GM12878 (cell line): ENCODE measurements at regions not wholly inside any gene's neighbourhood (a gene's known extent, or its start where the extent isn't known, plus 50 kb on each side); places are given as distances from the start of the nearest gene placed in this dataset.

Experiments used
- ATAC-seq: fragments of 200-7000 bp; cut with Tn5 transposase; 3 replicates; pipeline ENCODE4 v1.9.1; 2020; ENCODE audit warnings: mild to moderate bottlenecking, moderate library complexity
- BruUV-seq: library from RNA; stranded (reverse); fragments of 400-500 nt; replicated peaks from 2 replicates; lab custom pipeline; 2021; lab: Mats Ljungman, UMichigan
- CTCF ChIA-PET: fragments of 300-600 bp; sonication (Branson Sonifier 250); formaldehyde crosslinking; extraction: SDS; loops from one replicate; lab custom pipeline; 2021; ENCODE audit warnings: inconsistent platforms; lab: Yijun Ruan, JAX
- POLR2A ChIA-PET: fragments of 350-600 bp; formaldehyde crosslinking; extraction: SDS; loops from one replicate; lab custom pipeline; 2021; ENCODE audit warnings: inconsistent platforms; lab: Charles Lee
- RAD21 ChIA-PET: fragments of 300-600 bp; sonication (Branson Sonifier 250); formaldehyde crosslinking; loops from one replicate; lab custom pipeline; 2023; ENCODE audit warnings: antibody characterized with exemption; ENCODE audit not compliant: unreplicated experiment; lab: Charles Lee
- SMC1A ChIA-PET: fragments of 300-600 bp; sonication (Branson Sonifier 250); formaldehyde crosslinking; loops from one replicate; lab custom pipeline; 2023; ENCODE audit not compliant: unreplicated experiment, uncharacterized antibody; lab: Charles Lee
- DNase-seq: peaks from one replicate; pipeline ENCODE4 v3.0.0-alpha.2; 2011; ENCODE audit warnings: low read depth, low spot score
- FAIRE-seq: peaks from 3 replicates; lab custom pipeline; 2011; peaks lifted over from hg19 to GRCh38; lab: Jason Lieb, UNC
- H2AFZ ChIP-seq: 2 replicates; pipeline ENCODE4 v1.6.0; 2011; ENCODE audit warnings: low read depth, low read length, control low read depth; ENCODE audit not compliant: control insufficient read depth
- H3K27ac ChIP-seq: 2 replicates; pipeline ENCODE4 v1.5.1; 2011; ENCODE audit warnings: control low read depth; ENCODE audit not compliant: control insufficient read depth, insufficient read depth
- H3K27me3 ChIP-seq, 2 experiments: replicated peaks in 1 of 2; 2 replicates each; pipeline versions ENCODE4 v1.6.0 to v1.6.1; 2011; ENCODE audit warnings: low read length in 1 of 2; ENCODE audit not compliant: control insufficient read depth in 2 of 2, insufficient read depth in 2 of 2
- H3K36me3 ChIP-seq, 2 experiments: 2 replicates each; pipeline ENCODE4 v1.5.1; 2011; ENCODE audit warnings: low read length in 1 of 2; ENCODE audit not compliant: control insufficient read depth in 2 of 2, insufficient read depth in 2 of 2
- H3K4me1 ChIP-seq: 2 replicates; pipeline ENCODE4 v1.6.1; 2011; ENCODE audit warnings: mild to moderate bottlenecking, low read length, moderate library complexity, mixed read lengths; ENCODE audit not compliant: control insufficient read depth, insufficient read depth
- H3K4me2 ChIP-seq: 2 replicates; pipeline ENCODE4 v1.6.0; 2011; ENCODE audit warnings: control low read depth; ENCODE audit not compliant: control insufficient read depth, insufficient read depth
- H3K4me3 ChIP-seq: fragments of 200-600 bp; sonication (generic); 2 replicates; pipeline ENCODE4 v1.5.1; 2016
- H3K79me2 ChIP-seq: 2 replicates; pipeline ENCODE4 v1.6.0; 2011; ENCODE audit warnings: low read length; ENCODE audit not compliant: control insufficient read depth, insufficient read depth
- H3K9ac ChIP-seq: 2 replicates; pipeline ENCODE4 v1.8.0; 2011; ENCODE audit warnings: low read length, control low read depth, mixed read lengths; ENCODE audit not compliant: control insufficient read depth, insufficient read depth
- H3K9me3 ChIP-seq: replicated peaks from 3 replicates; pipeline ENCODE4 v1.5.1; 2011; ENCODE audit warnings: mild to moderate bottlenecking, low read length; ENCODE audit not compliant: control insufficient read depth, insufficient read depth
- H4K20me1 ChIP-seq: 2 replicates; pipeline ENCODE4 v1.6.0; 2011; ENCODE audit not compliant: control insufficient read depth, insufficient read depth
- CBX3 ChIP-seq: fragments of 200-600 bp; sonication (generic); IDR thresholded peaks from 2 replicates; pipeline ENCODE4 v1.6.1; 2016; ENCODE audit warnings: low read depth, borderline replicate concordance
- CREB1 ChIP-seq: IDR thresholded peaks from 2 replicates; pipeline ENCODE4 v1.6.1; 2012; ENCODE audit warnings: low read depth, mild to moderate bottlenecking, inconsistent platforms
- CREM ChIP-seq: IDR thresholded peaks from 2 replicates; pipeline ENCODE4 v1.6.1; 2014; ENCODE audit warnings: antibody characterized with exemption, low read depth
- ESRRA ChIP-seq: IDR thresholded peaks from 2 replicates; pipeline ENCODE4 v1.6.1; 2012; ENCODE audit warnings: mild to moderate bottlenecking, low read length, improper control_type of control experiment
- MLLT1 ChIP-seq: fragments of 450-650 bp; IDR thresholded peaks from 2 replicates; pipeline ENCODE4 v1.6.1; 2016; ENCODE audit warnings: mild to moderate bottlenecking
- NFYA ChIP-seq: IDR thresholded peaks from 2 replicates; pipeline ENCODE4 v1.6.1; 2011; ENCODE audit warnings: low read depth, mild to moderate bottlenecking, low read length, improper control_type of control experiment, borderline replicate concordance
- SMC3 ChIP-seq: IDR thresholded peaks from 2 replicates; pipeline ENCODE4 v1.6.1; 2011; ENCODE audit warnings: low read length, improper control_type of control experiment, borderline replicate concordance
- SREBF2 ChIP-seq: IDR thresholded peaks from 2 replicates; pipeline ENCODE4 v1.6.1; 2012; ENCODE audit warnings: mild to moderate bottlenecking, low read length
- WGBS: methylation state at CpG from one replicate; pipeline ENCODE4 v1.1.6; 2016; ENCODE audit warnings: low lambda C conversion rate; ENCODE audit not compliant: insufficient replicate concordance, insufficient coverage; ENCODE audit errors: missing lambda C conversion rate; 5-methylcytosine and 5-hydroxymethylcytosine counted together
- in situ Hi-C: fragments of 300-500 bp; cut with MboI; formaldehyde crosslinking; loops from 9 replicates; pipeline ENCODE4 v1.14.3; 2018; ENCODE audit warnings: mixed read lengths
- intact Hi-C: fragments of 100-400 bp; cut with micrococcal nuclease; formaldehyde crosslinking; loops from one replicate; pipeline ENCODE4 v1.14.2; 2022; ENCODE audit not compliant: unreplicated experiment

- no peak for ATAC-seq
Observed at GRCh38 chr13:76637641-76638141, 248.5 kb downstream of the KCTD12 start.

GRCh38 chr13:76636829-76637228 is 249.4 kb downstream of the KCTD12 start:
- WGBS = 70% methylated on average over 2 of the region's 2 CpGs
- TF ChIP-seq MLLT1 = no peak
- no peak for TF ChIP-seq ESRRA
- TF ChIP-seq CREM = no peak
- no peak for TF ChIP-seq SREBF2
- no peak for TF ChIP-seq NFYA
- CTCF ChIA-PET = interaction anchor here (1.6 kb wide), 1 partner anchor 13 kb away, joined by 3 read pairs; no protein-coding TSS in a partner anchor

More at GRCh38 chr13:76637641-76638141, 248.5 kb downstream of the KCTD12 start:
- Histone ChIP-seq H3K4me3 (no peak overlapping the region), H4K20me1 (no peaks in the 10 kb centered on the region), H3K27me3 (no peaks in the 10 kb centered on the region), H3K9me3 (no peaks in the 10 kb centered on the region), H3K4me1 (peaks cover 8% of the 10 kb centered on the region), H3K36me3 (no peaks in the 10 kb centered on the region), H3K27ac (no peak overlapping the region), H3K79me2 (no peaks in the 10 kb centered on the region), H3K9ac (no peak overlapping the region), H3K4me2 (no peak overlapping the region), H2AFZ (no peak overlapping the region)
- in situ Hi-C loops = no loop called here
- intact Hi-C loops = no loop called here
- no peak for FAIRE-seq
- TF ChIP-seq SMC3 (no peak), CBX3 (no peak), CREB1 (0 out of 2 replicates have a peak, but pooled peaks have one; percentile 25)
- no TSS peak for BruUV-seq
- CTCF ChIA-PET = interaction anchor here (1.6 kb wide), 1 partner anchor 12 kb away, joined by 3 read pairs; no protein-coding TSS in a partner anchor
- WGBS = 26% methylated on average over 2 of the region's 2 CpGs
- RAD21 ChIA-PET = no interaction called here
- DNase-seq = no peak
- SMC1A ChIA-PET = no interaction called here
- POLR2A ChIA-PET = no interaction called here

More at GRCh38 chr13:76636829-76637228, 249.4 kb downstream of the KCTD12 start:
- ChIA-PET POLR2A (no interaction called here), RAD21 (no interaction called here), SMC1A (interaction anchor here (1.5 kb wide), 1 partner anchor 9 kb away, joined by 3 read pairs; no protein-coding TSS in a partner anchor)
- ATAC-seq (no peak), DNase-seq (no peak), FAIRE-seq (no peak)
- Histone ChIP-seq H3K79me2 (no peaks in the 10 kb centered on the region), H3K9me3 (no peaks in the 10 kb centered on the region), H3K9ac (no peak overlapping the region), H4K20me1 (no peaks in the 10 kb centered on the region), H3K4me2 (no peak overlapping the region), H3K27me3 (no peaks in the 10 kb centered on the region), H3K36me3 (no peaks in the 10 kb centered on the region), H2AFZ (no peak overlapping the region), H3K27ac (no peak overlapping the region), H3K4me3 (no peak overlapping the region), H3K4me1 (peaks cover 8% of the 10 kb centered on the region)
- BruUV-seq = no TSS peak
- intact Hi-C loops = no loop called here
- in situ Hi-C loops = no loop called here
